SHP77 treated with DMSO at 0.1 percent for 48 hours (cell line): ENCODE measurements at regions not wholly inside any gene's neighbourhood (a gene's known extent, or its start where the extent isn't known, plus 50 kb on each side); places are given as distances from the start of the nearest gene placed in this dataset.
"Not testable (repeated sequence)": the region's sequence is repeated elsewhere in the genome, so short reads cannot be mapped to it uniquely, and the experiment has no call there.

Experiments used
- DNase-seq: peaks from one replicate; lab custom pipeline; 2025; lab: John Stamatoyannopoulos, UW

- not testable (repeated sequence) for DNase-seq
Measured at GRCh38 chr3:110889376-110889699, 182.3 kb upstream of the NECTIN3 start.

- no peak for DNase-seq
Measured at GRCh38 chr3:110894574-110894973, 177.0 kb upstream of the NECTIN3 start.

GRCh38 chr3:110895054-110895453, 176.6 kb upstream of the NECTIN3 start:
- no peak for DNase-seq

DNA sequence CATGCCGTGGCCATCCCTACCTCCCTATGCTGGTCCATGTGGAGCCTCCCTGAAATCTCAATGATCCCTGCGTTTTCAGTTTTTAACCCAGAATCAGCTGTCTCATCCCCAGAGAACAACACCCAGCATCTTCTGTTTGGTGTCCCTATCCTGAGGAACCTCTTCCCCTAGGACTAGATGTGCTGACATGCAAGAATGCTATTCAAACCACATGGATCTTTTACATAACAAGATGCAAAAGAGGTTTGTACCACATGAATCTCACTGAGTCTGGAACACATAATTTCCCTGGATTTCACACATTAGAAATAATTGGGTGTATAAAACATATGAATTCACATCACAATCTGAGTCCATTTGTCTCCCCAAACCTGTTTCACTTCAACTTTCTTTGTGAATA, 174.6 kb upstream of the NECTIN3 start:
- no peak for DNase-seq

DNA sequence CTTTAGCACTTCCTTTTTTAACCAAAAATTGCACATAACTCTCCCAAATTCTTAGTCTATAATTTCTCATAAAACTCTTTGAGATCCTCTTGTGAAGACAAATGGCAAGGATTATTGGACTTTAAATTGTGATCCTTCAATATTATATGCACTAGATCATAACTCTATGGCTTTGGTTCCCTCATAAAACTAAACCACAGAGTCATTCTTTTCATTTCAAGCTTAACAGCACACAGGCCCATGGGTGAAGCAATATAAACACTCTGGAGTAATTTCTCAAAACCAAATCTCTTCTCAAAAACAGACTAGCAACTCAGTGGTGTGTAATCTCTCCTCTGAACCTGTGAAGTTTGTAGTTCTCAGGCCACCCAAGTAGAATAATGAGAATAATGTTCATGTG, 171.0 kb upstream of the NECTIN3 start:
- DNase-seq, result no peak

- no peak for DNase-seq
Measured at GRCh38 chr3:110901536-110901935, 170.1 kb upstream of the NECTIN3 start.

DNA sequence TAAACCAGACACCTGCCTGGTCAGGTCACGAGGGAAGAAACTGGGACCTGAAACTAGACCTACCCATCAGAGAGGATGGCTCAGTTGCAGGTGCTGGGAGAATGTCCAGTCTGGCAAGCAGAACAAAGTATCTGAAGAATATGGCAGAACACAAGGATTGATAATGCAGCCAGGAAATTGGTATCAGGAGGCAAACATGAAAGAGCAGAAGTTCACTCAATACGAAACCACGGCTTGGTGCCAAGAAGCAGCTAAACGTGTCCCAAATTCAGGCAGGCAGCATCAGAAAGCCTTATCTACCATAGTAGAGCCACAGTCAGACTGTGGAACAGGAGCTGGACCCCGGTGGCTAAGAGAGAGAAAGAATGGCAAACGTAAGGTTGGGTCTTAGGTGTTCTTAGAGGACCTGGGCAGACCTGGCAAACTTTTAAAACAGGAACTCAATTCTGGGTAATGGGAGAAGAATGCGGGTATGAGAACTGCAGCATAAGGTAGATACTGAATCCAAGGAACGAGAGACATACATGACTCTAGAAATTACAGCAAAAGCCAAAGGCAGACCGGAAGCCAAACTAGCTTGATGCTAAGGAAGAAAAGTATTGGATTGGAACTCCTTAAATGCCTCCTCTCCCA, 169.0 kb upstream of the NECTIN3 start:
- no peak for DNase-seq

- no peak for DNase-seq
Measured at GRCh38 chr3:110903771-110904519, 167.7 kb upstream of the NECTIN3 start.

DNA sequence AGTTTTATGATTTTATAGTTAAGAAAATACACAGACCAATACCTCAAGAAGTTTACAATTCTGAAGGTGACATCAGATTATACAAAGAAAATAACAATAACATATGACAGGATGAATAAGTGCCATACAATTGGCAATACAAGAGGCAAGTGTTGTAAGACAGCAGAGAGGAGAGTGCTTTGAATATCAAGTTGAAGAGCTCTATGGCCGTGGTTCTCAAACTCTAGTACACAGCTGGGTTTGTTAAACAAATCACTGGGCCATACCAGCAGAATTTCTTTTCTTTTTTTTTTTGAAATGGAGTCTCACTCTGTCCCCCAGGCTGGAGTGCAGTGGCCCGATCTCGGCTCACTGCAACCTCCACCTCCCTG, 167.1 kb upstream of the NECTIN3 start:
- no peak for DNase-seq

- no peak for DNase-seq
Measured at GRCh38 chr3:110905121-110905520, 166.5 kb upstream of the NECTIN3 start.

DNA sequence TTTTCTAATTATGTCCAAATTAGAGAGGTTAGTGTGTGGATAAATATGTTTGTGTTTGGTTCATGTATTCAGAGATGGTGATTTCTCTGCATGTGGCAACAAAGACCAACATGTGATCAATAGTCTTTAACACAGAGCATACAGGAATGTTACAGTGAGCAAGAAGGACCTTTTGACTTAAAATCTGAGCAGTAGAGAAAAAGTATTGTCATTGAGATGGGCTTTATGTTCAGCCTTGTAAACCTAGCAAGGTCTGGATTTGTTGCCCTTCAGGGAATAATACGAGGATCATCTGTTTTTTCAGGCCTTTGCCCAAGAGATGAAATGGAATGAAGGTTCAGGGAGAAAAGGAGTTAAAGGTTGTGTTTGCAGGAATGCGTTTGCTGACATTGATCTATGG, 161.8 kb upstream of the NECTIN3 start:
- DNase-seq, result no peak

GRCh38 chr3:110910346-110910955, 161.2 kb upstream of the NECTIN3 start:
- DNase-seq, result no peak

- DNase-seq, result no peak
Measured at GRCh38 chr3:110918963-110919362, 152.7 kb upstream of the NECTIN3 start.

DNA sequence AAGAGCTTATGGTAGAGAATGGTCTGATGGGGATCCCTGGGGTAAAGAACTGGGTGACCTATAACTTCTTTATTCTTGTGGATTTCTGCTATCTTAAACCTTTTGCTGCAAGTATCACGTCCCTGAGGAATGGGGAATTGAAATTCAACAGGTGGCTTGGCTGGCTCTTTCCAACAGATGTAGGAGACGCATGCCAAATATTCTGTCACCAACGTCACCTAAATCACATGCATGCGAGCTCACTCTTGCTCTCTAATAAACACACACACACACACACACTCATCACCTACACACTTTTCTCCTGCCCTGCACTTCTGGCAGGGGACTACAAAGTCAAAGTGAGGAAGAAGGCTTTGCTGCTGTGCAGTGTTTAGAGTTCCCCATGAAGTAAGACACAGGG, 145.8 kb upstream of the NECTIN3 start:
- no peak for DNase-seq

GRCh38 chr3:110928016-110928662, 143.5 kb upstream of the NECTIN3 start:
- DNase-seq, result no peak

DNA sequence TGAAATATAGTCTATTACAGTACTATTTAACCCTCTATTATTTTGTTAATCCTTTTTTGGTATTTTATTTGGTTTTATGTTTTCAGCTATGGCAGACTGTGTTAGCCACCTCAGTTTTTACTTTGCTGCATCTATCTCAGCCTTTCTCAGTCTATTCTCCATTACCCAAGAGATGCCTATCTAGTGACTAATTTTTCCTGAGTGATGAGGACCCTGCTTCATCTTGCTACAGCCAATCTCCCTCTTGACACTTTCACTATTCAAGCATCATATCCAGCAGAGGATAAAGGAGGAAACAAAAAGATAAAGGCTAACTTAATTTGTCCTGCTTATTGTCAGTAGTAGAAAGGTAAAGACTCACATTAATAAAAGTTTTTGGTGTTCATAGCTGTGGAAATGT, 141.8 kb upstream of the NECTIN3 start:
- no peak for DNase-seq

- no peak for DNase-seq
Measured at GRCh38 chr3:110932567-110932966, 139.0 kb upstream of the NECTIN3 start.

DNA sequence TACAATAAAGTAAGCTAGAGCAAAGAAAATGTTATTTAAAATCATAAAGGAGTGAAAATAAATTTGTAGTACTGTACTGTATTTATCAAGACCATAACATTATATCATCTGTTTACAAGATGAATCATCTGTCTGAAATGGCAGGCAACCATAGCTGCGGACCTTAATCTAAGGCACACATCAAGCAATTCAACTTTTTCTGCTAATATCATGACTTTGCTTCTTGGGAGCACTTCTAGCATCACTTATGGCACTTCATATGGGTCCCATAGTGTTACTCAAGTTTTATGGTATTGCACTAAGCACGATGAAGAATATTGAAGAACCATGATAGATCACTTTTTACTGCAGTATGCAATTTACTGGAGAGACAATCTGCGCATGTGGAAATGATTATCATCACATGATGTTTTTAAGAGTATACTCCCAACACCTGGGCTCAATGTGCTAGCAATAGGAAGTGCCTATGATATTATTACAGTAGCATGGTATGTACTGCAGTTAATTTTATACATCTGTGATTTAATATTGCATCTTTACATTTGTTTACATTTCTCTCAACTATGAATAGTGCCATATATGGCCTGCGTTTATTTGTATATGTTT, 137.7 kb upstream of the NECTIN3 start:
- no peak for DNase-seq

GRCh38 chr3:110938629-110939028, 133.0 kb upstream of the NECTIN3 start:
- no peak for DNase-seq

DNA sequence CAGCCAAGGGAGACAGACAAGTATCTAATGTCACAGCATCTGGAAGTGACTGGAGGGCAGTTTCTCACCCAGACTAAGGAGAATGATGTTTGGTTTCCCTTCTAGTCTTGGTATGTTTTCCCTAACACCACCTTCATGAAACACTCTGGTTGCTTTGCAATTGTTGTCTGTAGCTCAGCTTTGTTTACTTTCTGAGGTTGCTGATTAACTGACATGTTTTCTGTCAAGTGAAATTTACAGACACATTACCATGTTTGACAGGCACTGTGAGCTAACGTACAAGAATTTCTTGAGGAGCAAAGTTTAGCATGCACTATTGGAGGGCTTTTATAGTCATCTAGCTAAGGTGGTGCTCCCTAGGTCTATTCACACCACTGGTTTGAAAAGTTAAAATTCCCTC, 131.6 kb upstream of the NECTIN3 start:
- no peak for DNase-seq

DNA sequence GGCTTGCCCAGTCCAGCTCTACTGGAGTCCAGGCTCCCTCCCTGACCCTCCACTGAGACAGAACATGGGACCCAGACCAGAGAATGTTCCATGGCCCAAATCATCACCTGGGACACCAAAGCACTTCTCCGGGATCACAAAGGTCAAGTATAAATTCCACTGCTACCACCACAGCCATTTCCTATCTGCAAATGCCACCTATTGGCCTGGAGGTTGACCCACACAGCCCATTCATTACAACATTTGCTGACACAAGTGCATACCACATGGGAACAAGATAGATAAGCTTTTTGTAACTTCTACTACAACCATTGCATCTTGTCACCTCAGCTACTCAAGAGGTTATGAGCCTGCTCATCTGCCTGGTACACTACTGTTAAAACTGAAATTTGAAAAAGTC, 126.8 kb upstream of the NECTIN3 start:
- DNase-seq, result no peak

- DNase-seq, result no peak
Measured at GRCh38 chr3:110946810-110947209, 124.8 kb upstream of the NECTIN3 start.

DNA sequence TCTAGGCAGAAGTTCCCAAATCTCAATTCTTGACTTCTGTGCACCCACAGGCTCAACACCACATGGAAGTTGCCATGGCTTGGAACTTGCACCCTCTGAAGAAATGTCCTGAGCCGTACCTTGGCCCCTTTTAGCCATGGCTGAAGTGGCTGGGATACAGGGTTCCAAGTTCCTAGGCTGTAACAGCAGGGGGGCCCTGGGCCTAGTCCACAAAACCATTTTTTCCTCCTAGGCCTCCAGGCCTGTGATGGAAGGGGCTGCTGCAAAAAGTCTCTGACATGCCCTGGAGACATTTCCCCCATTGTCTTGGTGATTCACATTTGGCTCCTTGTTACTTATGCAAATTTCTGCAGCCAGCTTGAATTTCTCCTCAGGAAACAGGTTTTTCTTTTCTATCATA, 122.4 kb upstream of the NECTIN3 start:
- not testable (repeated sequence) for DNase-seq
